GM12873 (cell line): ENCODE measurements at regions not wholly inside any gene's neighbourhood (a gene's known extent, or its start where the extent isn't known, plus 50 kb on each side); places are given as distances from the start of the nearest gene placed in this dataset.

Experiments
- TF ChIP-seq, protein P1 (sequence below): IDR thresholded peaks from 2 replicates; pipeline ENCODE4 v1.5.1; 2012; ENCODE audit warnings: low read depth, mild to moderate bottlenecking, moderate library complexity, low read length, control low read depth; ENCODE audit not compliant: insufficient read depth; ENCODE audit errors: missing control alignments

DNA sequence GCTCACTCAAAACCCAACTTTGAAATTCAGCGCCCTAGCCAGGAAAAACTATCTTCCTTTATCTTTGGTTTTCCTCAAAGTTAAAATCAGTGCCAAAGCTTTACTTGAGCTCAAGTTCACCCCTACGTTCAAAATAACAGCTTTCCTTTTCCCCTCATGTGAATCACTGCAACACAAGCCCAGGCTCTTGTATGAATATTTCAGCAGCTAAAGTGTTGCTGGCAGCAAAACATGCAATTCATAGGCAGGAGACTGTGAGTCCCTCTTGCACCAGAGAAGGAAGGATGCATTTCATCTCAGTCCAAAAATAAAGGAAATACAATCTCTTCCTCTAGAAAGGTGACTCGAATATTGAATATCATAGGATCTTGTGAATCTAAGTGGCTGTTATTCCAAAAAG lies 461.3 kb upstream of the SOX11 start:
- TF ChIP-seq, protein P1, sequence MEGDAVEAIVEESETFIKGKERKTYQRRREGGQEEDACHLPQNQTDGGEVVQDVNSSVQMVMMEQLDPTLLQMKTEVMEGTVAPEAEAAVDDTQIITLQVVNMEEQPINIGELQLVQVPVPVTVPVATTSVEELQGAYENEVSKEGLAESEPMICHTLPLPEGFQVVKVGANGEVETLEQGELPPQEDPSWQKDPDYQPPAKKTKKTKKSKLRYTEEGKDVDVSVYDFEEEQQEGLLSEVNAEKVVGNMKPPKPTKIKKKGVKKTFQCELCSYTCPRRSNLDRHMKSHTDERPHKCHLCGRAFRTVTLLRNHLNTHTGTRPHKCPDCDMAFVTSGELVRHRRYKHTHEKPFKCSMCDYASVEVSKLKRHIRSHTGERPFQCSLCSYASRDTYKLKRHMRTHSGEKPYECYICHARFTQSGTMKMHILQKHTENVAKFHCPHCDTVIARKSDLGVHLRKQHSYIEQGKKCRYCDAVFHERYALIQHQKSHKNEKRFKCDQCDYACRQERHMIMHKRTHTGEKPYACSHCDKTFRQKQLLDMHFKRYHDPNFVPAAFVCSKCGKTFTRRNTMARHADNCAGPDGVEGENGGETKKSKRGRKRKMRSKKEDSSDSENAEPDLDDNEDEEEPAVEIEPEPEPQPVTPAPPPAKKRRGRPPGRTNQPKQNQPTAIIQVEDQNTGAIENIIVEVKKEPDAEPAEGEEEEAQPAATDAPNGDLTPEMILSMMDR: no peak

DNA sequence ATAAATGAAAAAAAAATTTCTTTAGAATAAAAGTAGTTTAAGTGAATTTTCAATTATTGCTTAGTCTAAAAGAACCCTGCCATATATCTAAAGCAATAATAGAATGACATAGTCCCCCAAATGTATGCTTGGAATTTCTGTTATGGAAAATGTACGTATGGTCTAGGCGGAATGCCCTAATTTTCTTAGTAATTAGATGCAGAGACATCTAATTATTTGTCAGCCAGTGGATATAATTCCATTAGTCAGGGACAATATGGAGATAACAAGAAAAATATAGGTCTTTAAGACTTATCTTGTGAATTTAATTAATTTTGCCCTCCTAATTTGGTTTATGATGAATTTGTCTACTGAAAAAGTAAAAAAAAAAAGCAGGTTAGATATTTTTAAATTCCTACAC lies 460.9 kb upstream of the SOX11 start:
- TF ChIP-seq, protein P1: no peak

DNA sequence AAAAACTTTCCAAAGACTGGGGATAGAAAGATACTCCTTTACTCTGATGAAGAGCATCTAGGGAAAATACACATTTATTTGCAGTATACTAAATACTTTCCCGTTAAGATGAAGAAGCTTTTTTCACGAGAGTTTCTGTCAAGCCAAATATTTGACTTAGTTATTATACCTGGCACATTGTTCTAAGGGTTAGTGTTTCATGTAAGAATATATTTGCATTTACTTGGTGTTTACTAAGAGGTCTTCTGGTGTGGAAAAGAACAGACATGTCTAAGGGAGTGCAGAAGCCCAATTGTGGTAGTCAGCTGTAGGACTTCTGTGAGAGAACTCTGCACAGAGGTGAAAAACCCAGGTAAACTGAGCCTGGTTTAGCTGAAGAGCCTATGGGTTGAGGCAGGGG lies 457.6 kb upstream of the SOX11 start:
- TF ChIP-seq, protein P1: no peak

DNA sequence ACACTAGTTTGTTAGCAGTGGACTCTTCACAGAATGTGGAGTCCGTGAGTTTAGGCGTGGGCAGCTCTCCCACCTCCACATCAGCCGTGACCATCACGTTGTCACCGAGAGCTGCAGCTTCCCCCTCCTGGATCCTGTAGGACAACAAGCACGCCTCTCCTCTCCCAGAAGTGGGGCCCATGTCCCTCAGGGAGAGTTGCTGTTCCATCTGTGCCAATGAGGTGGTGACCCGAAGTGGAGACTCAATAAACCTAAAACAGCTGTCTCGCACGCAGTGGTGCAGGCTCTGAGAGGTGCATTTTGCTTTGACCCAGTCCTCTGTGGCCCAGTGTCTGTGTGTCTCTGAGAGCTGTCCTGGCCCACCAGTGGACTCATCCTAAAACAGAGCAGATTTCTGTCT lies 456.5 kb upstream of the SOX11 start:
- TF ChIP-seq, protein P1: no peak

DNA sequence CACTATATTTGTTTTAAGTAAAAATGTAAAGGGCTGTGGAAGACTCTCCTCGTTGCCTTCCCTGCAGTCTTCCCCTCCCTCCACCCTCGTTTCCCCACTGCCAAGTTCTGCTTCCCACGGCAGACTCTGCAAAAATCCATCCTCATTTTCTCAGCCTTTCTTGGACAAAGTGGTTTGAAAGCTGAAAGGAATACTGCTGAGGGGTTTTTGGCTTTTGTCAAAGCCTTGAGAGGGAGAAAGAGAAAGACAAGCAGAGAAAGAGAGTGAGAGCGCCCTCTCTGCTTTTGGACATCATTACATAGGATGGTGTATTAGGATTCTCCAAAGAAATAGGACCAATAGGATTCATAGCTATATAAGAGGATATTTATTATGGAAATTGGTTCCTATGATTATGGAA lies 455.9 kb upstream of the SOX11 start:
- TF ChIP-seq, protein P1: no peak

DNA sequence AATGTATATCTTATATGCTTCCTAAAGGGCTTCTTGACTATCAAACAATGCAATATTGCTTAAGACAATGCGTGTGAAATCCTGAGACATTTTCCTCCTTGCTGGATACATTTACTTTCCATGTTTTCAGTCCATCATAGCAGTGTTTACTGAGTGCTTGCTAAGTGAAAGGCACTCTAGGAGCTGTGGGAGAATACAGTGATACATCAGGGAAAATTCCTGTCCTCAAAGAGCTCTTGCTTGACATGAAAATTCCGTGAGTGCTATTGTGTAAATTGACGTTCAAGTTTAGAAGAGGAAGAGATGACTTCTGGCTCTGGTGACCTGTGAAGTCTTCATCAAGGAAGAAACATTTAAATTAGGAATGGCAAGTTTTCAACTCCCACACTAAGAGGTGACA lies 449.4 kb upstream of the SOX11 start:
- TF ChIP-seq, protein P1: no peak

DNA sequence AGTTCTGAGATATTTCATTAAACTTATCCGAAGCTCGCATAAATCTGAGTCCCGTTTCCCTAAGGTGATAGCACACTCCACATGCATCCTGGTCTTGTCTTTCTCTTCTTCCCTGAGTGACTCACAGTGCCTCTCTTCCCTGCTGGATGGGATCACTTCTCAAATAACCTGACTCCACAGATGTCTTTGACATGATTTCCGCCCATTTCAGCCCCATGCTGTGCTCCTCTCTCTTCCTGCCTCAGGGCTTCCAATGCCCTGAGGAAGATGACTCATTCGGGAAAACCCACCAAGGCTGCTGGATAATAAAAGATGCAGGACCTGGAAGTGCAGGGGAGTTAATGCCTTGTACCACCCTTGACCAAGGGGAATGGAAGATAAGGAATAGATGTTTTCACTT lies 441.7 kb upstream of the SOX11 start:
- TF ChIP-seq, protein P1: no peak

DNA sequence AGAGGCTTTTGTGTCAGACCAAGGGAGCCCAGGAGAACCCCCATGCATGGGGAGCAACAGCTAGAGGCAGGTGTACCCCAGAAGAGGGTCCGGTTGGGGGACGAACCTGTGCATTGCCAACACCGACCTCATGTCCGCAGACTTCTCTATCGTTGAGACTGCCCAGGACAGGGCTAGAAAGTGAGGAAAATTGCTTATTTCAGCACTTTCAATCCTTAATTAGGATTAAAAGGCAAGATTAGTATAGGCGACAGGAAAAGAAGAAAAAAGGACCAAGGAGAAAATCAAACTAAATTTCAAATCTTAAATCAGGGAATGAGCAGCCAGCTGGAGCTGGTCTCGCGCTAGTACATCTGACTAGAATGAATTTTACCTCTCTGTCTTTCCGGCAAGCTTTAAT lies 438.9 kb upstream of the SOX11 start:
- TF ChIP-seq, protein P1: no peak
